Stomach (tissue), 4 donors: ENCODE measurements at regions not wholly inside any gene's neighbourhood (a gene's known extent, or its start where the extent isn't known, plus 50 kb on each side); places are given as distances from the start of the nearest gene placed in this dataset.

Experiments used
- POLR2A ChIP-seq, 4 donors: fragments of 450-650 bp; IDR thresholded peaks; one replicate each; pipeline ENCODE4 v1.6.1; 2016; ENCODE audit warnings: antibody characterized with exemption in 4 of 4, control low read depth in 2 of 4, mild to moderate bottlenecking in 1 of 4, moderate library complexity in 1 of 4
- POLR2AphosphoS5 ChIP-seq, 3 donors: sonication (generic); formaldehyde crosslinking; IDR thresholded peaks; one replicate each; pipeline ENCODE4 v1.6.1; 2016; ENCODE audit warnings: antibody characterized with exemption in 3 of 3
- TF ChIP-seq, protein P1 (sequence below), 7 experiments: fragments of 450-650 bp in 4 of 7; fragments of 200-600 bp in 3 of 7; sonication (generic) in 3 of 7; IDR thresholded peaks; one replicate each; pipeline ENCODE4 v1.5.1; 2016 to 2019; ENCODE audit warnings: antibody characterized with exemption in 7 of 7, control low read depth in 2 of 7, mild to moderate bottlenecking in 1 of 7

DNA sequence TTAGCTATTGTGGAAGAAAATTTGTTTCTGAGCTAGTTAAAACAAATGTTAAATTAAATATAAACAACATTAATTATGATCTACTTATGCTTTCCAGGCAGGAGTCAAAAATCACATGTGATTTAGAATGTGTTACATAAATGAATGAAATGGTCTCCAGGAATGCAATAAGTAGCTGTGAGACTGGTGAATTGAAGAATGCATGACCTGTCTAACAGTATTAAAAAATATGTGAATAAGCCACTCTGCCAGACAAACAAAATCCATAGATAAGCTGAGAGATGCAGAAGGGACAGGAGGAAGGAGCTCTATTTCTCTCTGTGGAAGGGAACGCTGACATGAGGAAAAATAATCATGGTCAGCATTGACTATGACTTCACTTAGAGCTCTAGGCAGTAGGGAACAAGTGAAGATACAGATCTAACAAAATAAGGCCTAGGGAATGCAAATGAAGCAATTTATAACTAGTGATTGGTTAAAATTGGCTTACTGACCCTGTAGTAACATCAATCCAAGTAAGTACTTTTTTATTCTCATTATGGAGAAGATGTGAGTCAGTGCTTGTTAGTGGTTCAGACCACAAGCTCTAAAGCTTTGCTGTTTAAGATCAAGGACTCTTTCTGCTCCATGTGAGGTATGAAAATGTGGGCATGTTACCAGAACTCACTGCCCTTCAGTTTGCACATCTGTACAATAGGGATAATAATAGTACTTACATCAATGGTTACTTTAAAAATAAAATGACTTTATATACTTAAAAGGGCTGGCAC, 432.6 kb downstream of the MMUT start:
- TF ChIP-seq, protein P1, sequence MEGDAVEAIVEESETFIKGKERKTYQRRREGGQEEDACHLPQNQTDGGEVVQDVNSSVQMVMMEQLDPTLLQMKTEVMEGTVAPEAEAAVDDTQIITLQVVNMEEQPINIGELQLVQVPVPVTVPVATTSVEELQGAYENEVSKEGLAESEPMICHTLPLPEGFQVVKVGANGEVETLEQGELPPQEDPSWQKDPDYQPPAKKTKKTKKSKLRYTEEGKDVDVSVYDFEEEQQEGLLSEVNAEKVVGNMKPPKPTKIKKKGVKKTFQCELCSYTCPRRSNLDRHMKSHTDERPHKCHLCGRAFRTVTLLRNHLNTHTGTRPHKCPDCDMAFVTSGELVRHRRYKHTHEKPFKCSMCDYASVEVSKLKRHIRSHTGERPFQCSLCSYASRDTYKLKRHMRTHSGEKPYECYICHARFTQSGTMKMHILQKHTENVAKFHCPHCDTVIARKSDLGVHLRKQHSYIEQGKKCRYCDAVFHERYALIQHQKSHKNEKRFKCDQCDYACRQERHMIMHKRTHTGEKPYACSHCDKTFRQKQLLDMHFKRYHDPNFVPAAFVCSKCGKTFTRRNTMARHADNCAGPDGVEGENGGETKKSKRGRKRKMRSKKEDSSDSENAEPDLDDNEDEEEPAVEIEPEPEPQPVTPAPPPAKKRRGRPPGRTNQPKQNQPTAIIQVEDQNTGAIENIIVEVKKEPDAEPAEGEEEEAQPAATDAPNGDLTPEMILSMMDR (IDR thresholded peaks at IDR 0.05): no peak
- TF ChIP-seq POLR2A (IDR thresholded peaks at IDR 0.05) (no peak), POLR2AphosphoS5 (IDR thresholded peaks at IDR 0.05) (no peak)
